A673 (cell line): ENCODE measurements at regions not wholly inside any gene's neighbourhood (a gene's known extent, or its start where the extent isn't known, plus 50 kb on each side); places are given as distances from the start of the nearest gene placed in this dataset.

ENCODE experiments used
- BruUV-seq: library from RNA; stranded (reverse); fragments of 400-500 nt; replicated peaks from 2 replicates; lab custom pipeline; 2021; lab: Mats Ljungman, UMichigan
- CTCF ChIA-PET: fragments of 300-600 bp; sonication (Branson Sonifier 250); formaldehyde crosslinking; loops from one replicate; lab custom pipeline; 2022; ENCODE audit warnings: antibody characterized with exemption; lab: Charles Lee
- POLR2A ChIA-PET: fragments of 300-600 bp; sonication (Branson Sonifier 250); formaldehyde crosslinking; loops from one replicate; lab custom pipeline; 2022; ENCODE audit warnings: antibody characterized with exemption; ENCODE audit not compliant: low non-redundant PET; lab: Charles Lee
- DNase-seq: peaks from one replicate; pipeline ENCODE4 v3.0.0-alpha.2; 2015; ENCODE audit warnings: low spot score
- H3K27ac ChIP-seq: fragments of 200-600 bp; sonication (generic); 2 replicates; pipeline ENCODE4 v1.5.1; 2016; ENCODE audit warnings: mixed run types, low read depth, mild to moderate bottlenecking, mixed read lengths, antibody characterized with exemption, low read length; ENCODE audit not compliant: poor library complexity, severe bottlenecking
- H3K27me3 ChIP-seq: fragments of 200-600 bp; sonication (generic); replicated peaks from 2 replicates; pipeline ENCODE4 v1.6.1; 2017; ENCODE audit warnings: mixed run types, low read depth, mild to moderate bottlenecking, mixed read lengths, antibody characterized with exemption, low read length; ENCODE audit not compliant: insufficient read depth, poor library complexity
- H3K36me3 ChIP-seq: fragments of 200-600 bp; sonication (generic); 2 replicates; pipeline ENCODE4 v1.6.1; 2016; ENCODE audit warnings: mixed run types, mild to moderate bottlenecking, mixed read lengths, antibody characterized with exemption, low read length; ENCODE audit not compliant: insufficient read depth, poor library complexity, severe bottlenecking
- H3K4me1 ChIP-seq: fragments of 200-600 bp; sonication (generic); 2 replicates; pipeline ENCODE4 v1.6.1; 2017; ENCODE audit warnings: mixed run types, mild to moderate bottlenecking, mixed read lengths, antibody characterized with exemption, low read length; ENCODE audit not compliant: insufficient read depth, poor library complexity, severe bottlenecking
- H3K4me3 ChIP-seq: fragments of 200-600 bp; sonication (generic); 2 replicates; pipeline ENCODE4 v1.5.1; 2016; ENCODE audit warnings: low read depth, mixed run types, mild to moderate bottlenecking, mixed read lengths, low read length; ENCODE audit not compliant: poor library complexity, severe bottlenecking
- H3K9me3 ChIP-seq: fragments of 200-600 bp; sonication (generic); 2 replicates; pipeline ENCODE4 v1.6.1; 2016; ENCODE audit warnings: mixed run types, low read depth, mild to moderate bottlenecking, mixed read lengths, antibody characterized with exemption, low read length; ENCODE audit not compliant: poor library complexity, severe bottlenecking
- CTCF ChIP-seq: fragments of 300-800, 200-600 bp; sonication (generic); conservative IDR thresholded peaks from 2 replicates; pipeline ENCODE4 v1.5.1; 2017; ENCODE audit warnings: low read depth, mild to moderate bottlenecking, antibody characterized with exemption, low read length, moderate library complexity, mixed read lengths
- EZH2 ChIP-seq: fragments of 200-600 bp; sonication (generic); IDR thresholded peaks from 2 replicates; pipeline ENCODE4 v1.6.1; 2017; ENCODE audit warnings: borderline replicate concordance, low read depth, mild to moderate bottlenecking, mixed read lengths, antibody characterized with exemption, low read length; ENCODE audit not compliant: poor library complexity, severe bottlenecking
- intact Hi-C: fragments of 100-400 bp; cut with micrococcal nuclease; formaldehyde crosslinking; loops from one replicate; pipeline ENCODE4 v1.10.0; 2022; ENCODE audit not compliant: unreplicated experiment

DNA sequence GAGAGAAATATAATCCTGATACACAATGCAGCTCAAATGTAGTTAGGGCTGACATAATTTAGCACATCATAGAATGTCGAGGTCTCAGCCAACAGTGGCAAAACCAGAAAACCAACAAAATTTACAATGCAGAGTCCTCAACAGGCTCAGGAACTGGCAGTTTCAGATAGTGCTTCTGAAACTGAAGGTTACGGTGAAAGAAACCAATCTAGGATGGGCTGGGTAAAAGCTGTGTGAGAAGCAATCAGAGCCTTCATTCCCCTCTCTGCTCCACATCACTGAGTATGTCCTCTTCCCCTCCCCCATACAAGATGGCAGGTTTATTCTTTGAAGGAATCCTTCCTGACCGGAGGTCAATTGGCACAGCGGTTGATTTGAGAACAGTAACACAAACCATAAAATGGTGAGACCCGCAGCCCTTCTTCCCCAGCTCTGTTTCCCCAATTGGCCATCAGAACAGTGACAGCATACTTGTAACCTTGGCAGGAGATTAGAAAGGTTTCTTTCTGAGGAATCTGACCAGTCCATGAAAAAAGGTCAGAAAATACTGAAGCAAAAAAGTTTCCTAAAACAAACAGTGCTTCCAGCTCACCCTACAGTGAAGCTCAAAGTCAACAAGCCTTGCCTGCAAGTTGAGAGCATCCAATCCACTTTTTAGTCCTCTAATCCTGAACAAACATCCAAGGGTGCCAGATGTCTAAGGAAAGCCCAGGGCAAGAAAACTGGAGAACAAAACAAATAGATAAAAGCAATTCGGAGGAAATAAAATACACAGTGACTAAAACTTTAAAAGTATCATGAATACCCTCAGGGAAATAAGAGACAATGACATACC is 53.9 kb upstream of the IL6 start:
- ChIA-PET CTCF (no interaction called here), POLR2A (no interaction called here)
- Histone ChIP-seq H3K4me3 (no peak overlapping the region), H3K4me1 (peaks cover 8% of the 10 kb centered on the region), H3K27ac (no peak overlapping the region), H3K36me3 (no peaks in the 10 kb centered on the region), H3K9me3 (no peaks in the 10 kb centered on the region), H3K27me3 (no peaks in the 10 kb centered on the region)
- DNase-seq, result no peak
- no TSS peak for BruUV-seq
- TF ChIP-seq CTCF, result no peak
- no peak for TF ChIP-seq EZH2
- intact Hi-C loops, result no loop called here

DNA sequence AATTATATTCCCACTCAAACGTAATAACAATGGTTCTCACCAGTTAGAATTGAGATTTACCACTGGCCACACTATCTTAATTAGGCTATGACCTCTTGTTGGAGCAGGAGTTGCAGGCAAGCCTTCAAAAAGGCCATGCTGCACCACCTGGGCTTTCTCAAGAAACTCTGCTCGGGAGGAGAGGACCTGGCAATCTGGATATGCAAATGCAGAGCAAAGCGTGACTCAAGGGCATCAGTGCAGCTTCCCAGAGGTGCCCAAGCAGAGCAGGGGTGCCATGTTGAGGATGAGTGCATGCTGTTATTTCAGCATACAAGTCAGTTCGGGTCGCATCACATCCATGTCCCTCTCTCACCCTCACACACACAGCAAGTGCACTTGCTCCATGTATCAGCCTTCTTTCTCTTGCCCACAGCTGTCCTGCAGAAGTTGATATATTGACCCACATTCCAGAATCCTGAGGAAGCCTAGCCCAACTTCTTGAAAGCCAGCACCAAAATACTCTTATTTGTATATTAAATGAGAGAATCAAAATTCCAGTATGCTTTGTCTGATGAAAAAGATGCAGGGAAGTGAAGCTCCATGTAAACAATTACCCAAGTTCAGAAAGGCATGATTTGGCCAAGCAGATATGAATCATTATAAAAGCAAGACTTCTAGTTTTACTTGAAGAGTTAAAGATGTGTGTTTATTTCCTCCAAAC is 55.7 kb upstream of the IL6 start:
- DNase-seq, result no peak
- H3K4me1 ChIP-seq, result peaks cover 5% of the 10 kb centered on the region

DNA sequence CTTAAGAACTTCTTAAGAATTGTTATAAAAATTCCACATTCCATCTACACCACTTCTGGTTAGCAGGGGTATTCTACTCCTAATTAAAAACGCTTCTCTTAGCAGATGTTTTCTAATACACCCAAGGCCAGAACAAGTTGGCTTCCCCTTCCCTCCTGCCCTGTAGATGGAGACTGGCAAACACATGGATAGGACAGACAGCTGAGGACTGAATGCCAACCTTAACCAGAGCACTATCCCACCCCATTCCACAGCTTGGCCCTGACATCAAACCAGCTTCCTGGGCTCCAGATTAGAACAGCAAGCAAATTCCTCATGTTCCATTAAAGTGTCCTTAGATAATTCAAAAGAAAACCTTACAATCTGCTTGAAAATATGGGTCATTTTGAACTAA is 56.6 kb upstream of the IL6 start:
- intact Hi-C loops, result no loop called here
- H3K4me3 ChIP-seq, result no peak overlapping the region
- H3K36me3 ChIP-seq, result no peaks in the 10 kb centered on the region
- no peak for TF ChIP-seq CTCF
- TF ChIP-seq EZH2, result no peak
- H3K27ac ChIP-seq, result no peak overlapping the region
- DNase-seq, result no peak
- H3K27me3 ChIP-seq, result no peaks in the 10 kb centered on the region
- H3K9me3 ChIP-seq, result no peaks in the 10 kb centered on the region
- ChIA-PET POLR2A (no interaction called here), CTCF (no interaction called here)
- BruUV-seq, result no TSS peak
- peaks cover under 1% of the 10 kb centered on the region for H3K4me1 ChIP-seq

More for the DNA sequence above, 55.7 kb upstream of the IL6 start:
- no peak overlapping the region for H3K4me3 ChIP-seq
- H3K9me3 ChIP-seq, result no peaks in the 10 kb centered on the region
- intact Hi-C loops, result no loop called here
- H3K27ac ChIP-seq, result no peak overlapping the region
- BruUV-seq, result no TSS peak
- TF ChIP-seq CTCF (no peak), EZH2 (no peak)
- POLR2A ChIA-PET, result no interaction called here
- no peaks in the 10 kb centered on the region for H3K27me3 ChIP-seq
- no peaks in the 10 kb centered on the region for H3K36me3 ChIP-seq
- CTCF ChIA-PET, result no interaction called here
